ENCODE measurements at regions not wholly inside any gene's neighbourhood (a gene's known extent, or its start where the extent isn't known, plus 50 kb on each side); places are given as distances from the start of the nearest gene placed in this dataset.

- no peak for DNase-seq
Observed at GRCh38 chr2:6704077-6704476, 161.6 kb downstream of the CMPK2 start.

GRCh38 chr2:6721395-6721794 lies 144.3 kb downstream of the CMPK2 start:
- DNase-seq = no peak

- no peak for DNase-seq
Observed at GRCh38 chr2:6722574-6722973, 143.1 kb downstream of the CMPK2 start.

GRCh38 chr2:6723865-6724604 lies 141.7 kb downstream of the CMPK2 start:
- DNase-seq = peak; percentile 35

- no peak for DNase-seq
Observed at GRCh38 chr2:6724605-6725140, 141.0 kb downstream of the CMPK2 start.

- no peak for DNase-seq
Observed at GRCh38 chr2:6728156-6728555, 137.6 kb downstream of the CMPK2 start.

- DNase-seq = no peak
Observed at GRCh38 chr2:6730003-6730402, 135.7 kb downstream of the CMPK2 start.

GRCh38 chr2:6730649-6731532 lies 134.8 kb downstream of the CMPK2 start:
- no peak for DNase-seq

GRCh38 chr2:6739547-6739946 lies 126.2 kb downstream of the CMPK2 start:
- no peak for DNase-seq

GRCh38 chr2:6741229-6741628 lies 124.5 kb downstream of the CMPK2 start:
- DNase-seq = no peak

- no peak for DNase-seq
Observed at GRCh38 chr2:6744038-6744437, 121.7 kb downstream of the CMPK2 start.

GRCh38 chr2:6747433-6747832 lies 118.3 kb downstream of the CMPK2 start:
- DNase-seq = no peak

GRCh38 chr2:6748406-6749067 lies 117.2 kb downstream of the CMPK2 start:
- no peak for DNase-seq

GRCh38 chr2:6749962-6750361 lies 115.7 kb downstream of the CMPK2 start:
- DNase-seq = no peak

- DNase-seq = no peak
Observed at GRCh38 chr2:6750411-6751158, 115.1 kb downstream of the CMPK2 start.

- no peak for DNase-seq
Observed at GRCh38 chr2:6754419-6754818, 111.3 kb downstream of the CMPK2 start.

GRCh38 chr2:6755456-6755855 lies 110.3 kb downstream of the CMPK2 start:
- no peak for DNase-seq

- no peak for DNase-seq
Observed at GRCh38 chr2:6757215-6757614, 108.5 kb downstream of the CMPK2 start.

- no peak for DNase-seq
Observed at GRCh38 chr2:6759689-6760088, 106.0 kb downstream of the CMPK2 start.

- no peak for DNase-seq
Observed at GRCh38 chr2:6760132-6760531, 105.6 kb downstream of the CMPK2 start.

GRCh38 chr2:6764968-6765723 lies 100.6 kb downstream of the CMPK2 start:
- DNase-seq = peak; percentile 32

- DNase-seq = no peak
Observed at GRCh38 chr2:6769346-6769745, 96.4 kb downstream of the CMPK2 start.
